ENCODE measurements at regions not wholly inside any gene's neighbourhood (a gene's known extent, or its start where the extent isn't known, plus 50 kb on each side); places are given as distances from the start of the nearest gene placed in this dataset.
"Not testable (repeated sequence)": the region's sequence is repeated elsewhere in the genome, so short reads cannot be mapped to it uniquely, and the experiment has no call there.

- H3K36me3 ChIP-seq (ENCODE audit: control insufficient read depth in 2 of 2, insufficient read depth in 1 of 2, low read length in 2 of 2); H3K9me3 ChIP-seq (ENCODE audit: control insufficient read depth, insufficient read depth, low read depth, low read length); POLR2A ChIA-PET; H3K27ac ChIP-seq (ENCODE audit: extremely low read depth, low read depth, low read length); H3K4me1 ChIP-seq (ENCODE audit: control insufficient read depth, insufficient read depth, low read length); H3K4me3 ChIP-seq (ENCODE audit: low read depth, low read length); CTCF ChIA-PET: not testable (repeated sequence)
These were observed 66.4 kb upstream of the MEDAG start for GRCh38 chr13:30839636-30840035.

GRCh38 chr13:30840515-30840914, 65.6 kb upstream of the MEDAG start:
- Histone ChIP-seq H3K4me1 (ENCODE audit: control insufficient read depth, insufficient read depth, low read length) (peaks cover 3% of the 10 kb centered on the region; the same call in 1 of the 2 replicates), H3K4me3 (ENCODE audit: low read depth, low read length) (no peak overlapping the region), H3K9me3 (ENCODE audit: control insufficient read depth, insufficient read depth, low read depth, low read length) (no peaks in the 10 kb centered on the region), H3K36me3 (ENCODE audit: control insufficient read depth in 2 of 2, insufficient read depth in 1 of 2, low read length in 2 of 2) (no peaks in the 10 kb centered on the region), H3K27ac (ENCODE audit: extremely low read depth, low read depth, low read length) (no peak overlapping the region)
- TF ChIP-seq ZBTB21 (tag by site-specific recombination; IDR thresholded peaks at IDR 0.05), result no peak
- TF ChIP-seq YY1 (tag by site-specific recombination; IDR thresholded peaks at IDR 0.05), result no peak
- no peak for TF ChIP-seq ZNF132 (tag by site-specific recombination; IDR thresholded peaks at IDR 0.05; ENCODE audit: borderline replicate concordance)
- no peak for TF ChIP-seq ZSCAN16 (tag by site-specific recombination; IDR thresholded peaks at IDR 0.05)
- no peak for TF ChIP-seq ZNF791 (tag by site-specific recombination; IDR thresholded peaks at IDR 0.05)
- TF ChIP-seq ZBTB6 (tag by site-specific recombination; IDR thresholded peaks at IDR 0.05), result no peak
- no peak for TF ChIP-seq ZNF513 (tag by site-specific recombination; IDR thresholded peaks at IDR 0.05)
- no peak for TF ChIP-seq ZNF600 (tag by site-specific recombination; IDR thresholded peaks at IDR 0.05)
- TF ChIP-seq ZNF221 (tag by site-specific recombination; IDR thresholded peaks at IDR 0.05; ENCODE audit: borderline replicate concordance), result no peak
- TF ChIP-seq ZBTB26 (tag by site-specific recombination; optimal IDR thresholded peaks at IDR 0.05), result no peak
- no peak for TF ChIP-seq ZNF623 (tag by site-specific recombination; IDR thresholded peaks at IDR 0.05)
- no peak for TF ChIP-seq ZNF133 (tag by site-specific recombination; IDR thresholded peaks at IDR 0.05)
- TF ChIP-seq ZNF266 (tag by site-specific recombination; IDR thresholded peaks at IDR 0.05; ENCODE audit: low read depth), result no peak
- TF ChIP-seq ZNF521 (tag by site-specific recombination; IDR thresholded peaks at IDR 0.05), result no peak
- TF ChIP-seq ZNF677 (tag by site-specific recombination; IDR thresholded peaks at IDR 0.05), result no peak
- no peak for TF ChIP-seq ZNF830 (tag by site-specific recombination; IDR thresholded peaks at IDR 0.05; ENCODE audit: low read depth)
- no peak for TF ChIP-seq ZNF404 (tag by site-specific recombination; IDR thresholded peaks at IDR 0.05)
- no peak for TF ChIP-seq ZNF280C (tag by site-specific recombination; IDR thresholded peaks at IDR 0.05)
- no peak for TF ChIP-seq ZNF335 (tag by site-specific recombination; conservative IDR thresholded peaks at IDR 0.05)
- ChIA-PET POLR2A (no interaction called here), CTCF (no interaction called here)

All from HEK293 (cell line).